Activated naive CD4-positive, alpha-beta T cell treated with anti-CD3 and anti-CD28 coated beads, Interleukin-2, amount 50 U/mL, for 16 hours (primary cell): ENCODE measurements at regions not wholly inside any gene's neighbourhood (a gene's known extent, or its start where the extent isn't known, plus 50 kb on each side); places are given as distances from the start of the nearest gene placed in this dataset.
"Not testable (repeated sequence)": the region's sequence is repeated elsewhere in the genome, so short reads cannot be mapped to it uniquely, and the experiment has no call there.

Experiments
- DNase-seq: peaks from one replicate; pipeline ENCODE4 v3.0.0-alpha.2; 2020

GRCh38 chr14:81971911-81972310 is 438.3 kb upstream of the SEL1L start:
- no peak for DNase-seq

- no peak for DNase-seq
Observed at GRCh38 chr14:81972601-81973000, 438.9 kb upstream of the SEL1L start.

DNA sequence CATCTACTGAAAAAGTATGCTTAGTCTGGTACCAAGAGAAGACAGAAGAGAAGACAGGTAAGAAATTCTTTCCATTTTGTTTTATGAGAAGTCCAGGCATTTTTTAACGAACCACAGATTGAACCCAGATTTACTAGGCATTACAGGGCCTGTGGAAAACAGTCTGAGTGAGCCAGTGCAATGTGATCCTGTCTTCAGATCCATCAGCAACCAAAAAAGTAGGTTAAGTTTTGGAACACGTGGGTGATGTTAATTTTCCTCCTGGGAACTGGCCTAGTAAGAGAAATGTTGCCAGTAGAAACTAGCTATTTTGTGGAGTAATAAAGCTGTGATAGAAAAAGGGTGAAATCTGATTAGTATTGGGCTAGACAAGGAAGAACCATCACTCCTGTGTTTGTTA is 440.9 kb upstream of the SEL1L start:
- DNase-seq = no peak

DNA sequence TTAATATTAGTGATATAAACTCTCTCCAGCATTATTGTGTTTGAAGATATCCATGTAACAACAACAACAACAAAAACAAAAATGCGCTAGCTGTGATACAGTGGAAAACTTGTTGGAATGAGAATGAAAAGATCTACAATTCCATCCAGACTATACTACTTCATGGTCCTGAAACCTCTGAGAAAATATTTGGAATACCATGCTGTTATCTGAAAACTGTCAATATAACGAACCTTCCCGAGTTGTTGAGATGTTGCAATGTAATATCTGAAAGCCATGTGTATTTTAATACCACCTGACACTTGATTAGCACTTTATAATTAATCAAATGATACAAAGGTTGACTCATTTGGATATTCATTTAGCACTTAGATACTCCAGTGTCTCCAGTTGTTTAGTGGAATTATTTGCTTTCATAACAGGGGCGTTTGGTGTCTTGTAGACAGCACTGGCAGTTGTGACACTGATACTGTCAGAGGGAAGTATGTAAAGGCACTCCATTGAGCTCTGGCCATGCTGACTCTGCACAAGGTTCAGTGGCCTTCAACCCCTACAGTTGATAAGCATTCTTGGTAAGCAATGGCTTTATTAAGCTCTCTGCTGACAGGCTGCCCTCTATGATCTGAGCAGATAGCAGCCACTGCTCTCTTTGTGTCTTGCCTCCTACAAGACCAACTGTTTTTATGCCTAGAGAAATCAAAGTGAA is 447.1 kb upstream of the SEL1L start:
- DNase-seq = no peak

- DNase-seq = no peak
Observed at GRCh38 chr14:81981307-81981675, 447.6 kb upstream of the SEL1L start.

DNA sequence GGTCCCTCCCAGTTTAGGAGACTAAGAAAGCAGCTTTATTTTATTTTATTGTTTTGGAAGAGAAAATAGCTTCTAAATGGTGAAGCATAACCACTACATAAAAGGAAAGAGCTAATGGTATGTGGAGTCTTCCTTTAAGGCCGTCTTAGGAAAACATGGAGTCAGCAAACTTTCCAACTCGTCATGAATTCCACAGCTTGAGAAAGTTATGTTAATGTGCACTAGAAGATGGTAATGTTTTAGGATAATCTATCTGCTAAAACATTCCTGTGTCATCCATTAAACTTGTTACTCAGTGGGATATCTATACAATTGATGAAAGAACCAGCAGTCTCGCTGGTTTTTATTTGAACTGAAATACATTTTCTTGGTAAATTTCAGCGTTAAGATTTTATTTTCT is 448.4 kb upstream of the SEL1L start:
- no peak for DNase-seq

GRCh38 chr14:81986005-81986404 is 452.4 kb upstream of the SEL1L start:
- DNase-seq = no peak

DNA sequence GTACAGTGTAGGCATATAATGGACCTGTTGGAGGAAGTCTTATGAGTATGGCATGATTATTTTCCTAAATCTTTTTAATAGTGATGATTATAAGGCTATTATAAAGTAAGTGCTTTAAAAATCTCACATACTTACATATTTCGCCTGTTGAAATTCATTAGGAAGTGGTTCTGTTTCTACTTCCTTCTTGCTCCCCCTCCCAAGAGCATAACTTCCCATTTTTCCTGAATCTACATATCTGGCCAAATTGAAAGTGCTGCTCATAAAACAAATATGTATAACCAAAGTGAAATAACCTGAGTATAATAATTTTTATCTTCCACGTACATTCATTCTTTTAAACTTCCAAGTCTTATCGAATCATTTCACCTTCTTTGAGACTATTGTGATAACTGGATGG is 455.6 kb upstream of the SEL1L start:
- DNase-seq = no peak

- no peak for DNase-seq
Observed at GRCh38 chr14:81990312-81990761, 456.7 kb upstream of the SEL1L start.

- DNase-seq = no peak
Observed at GRCh38 chr14:81991998-81992397, 458.3 kb upstream of the SEL1L start.

- DNase-seq = no peak
Observed at GRCh38 chr14:81993432-81993831, 459.8 kb upstream of the SEL1L start.

GRCh38 chr14:82003426-82003825 is 469.8 kb upstream of the SEL1L start:
- no peak for DNase-seq

DNA sequence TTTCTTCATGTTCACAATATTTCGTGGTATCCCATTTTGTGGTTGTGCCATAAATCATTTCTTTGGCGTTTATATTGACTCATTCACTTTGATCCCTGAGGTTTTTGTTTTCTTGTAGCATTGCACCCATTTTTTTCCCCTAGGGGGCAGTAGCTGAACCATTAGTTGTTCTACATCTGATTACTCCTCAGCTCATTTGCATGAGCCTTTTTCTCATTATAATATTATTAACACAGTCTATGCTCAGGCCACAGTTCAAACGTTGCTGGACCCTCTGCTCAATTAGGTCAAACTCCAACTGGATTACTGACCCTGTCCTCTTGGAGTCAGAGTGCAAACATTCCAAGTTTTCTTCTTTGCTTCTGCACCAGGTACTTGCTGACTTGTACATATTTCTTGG is 475.4 kb upstream of the SEL1L start:
- DNase-seq = no peak

- no peak for DNase-seq
Observed at GRCh38 chr14:82009993-82010392, 476.3 kb upstream of the SEL1L start.

GRCh38 chr14:82011460-82011859 is 477.8 kb upstream of the SEL1L start:
- no peak for DNase-seq

- DNase-seq = no peak
Observed at GRCh38 chr14:82029038-82029437, 495.4 kb upstream of the SEL1L start.

- no peak for DNase-seq
Observed at GRCh38 chr14:82035397-82035796, 501.7 kb upstream of the SEL1L start.

GRCh38 chr14:82038066-82038465 is 504.4 kb upstream of the SEL1L start:
- not testable (repeated sequence) for DNase-seq

GRCh38 chr14:82045339-82045738 is 511.7 kb upstream of the SEL1L start:
- DNase-seq = no peak

DNA sequence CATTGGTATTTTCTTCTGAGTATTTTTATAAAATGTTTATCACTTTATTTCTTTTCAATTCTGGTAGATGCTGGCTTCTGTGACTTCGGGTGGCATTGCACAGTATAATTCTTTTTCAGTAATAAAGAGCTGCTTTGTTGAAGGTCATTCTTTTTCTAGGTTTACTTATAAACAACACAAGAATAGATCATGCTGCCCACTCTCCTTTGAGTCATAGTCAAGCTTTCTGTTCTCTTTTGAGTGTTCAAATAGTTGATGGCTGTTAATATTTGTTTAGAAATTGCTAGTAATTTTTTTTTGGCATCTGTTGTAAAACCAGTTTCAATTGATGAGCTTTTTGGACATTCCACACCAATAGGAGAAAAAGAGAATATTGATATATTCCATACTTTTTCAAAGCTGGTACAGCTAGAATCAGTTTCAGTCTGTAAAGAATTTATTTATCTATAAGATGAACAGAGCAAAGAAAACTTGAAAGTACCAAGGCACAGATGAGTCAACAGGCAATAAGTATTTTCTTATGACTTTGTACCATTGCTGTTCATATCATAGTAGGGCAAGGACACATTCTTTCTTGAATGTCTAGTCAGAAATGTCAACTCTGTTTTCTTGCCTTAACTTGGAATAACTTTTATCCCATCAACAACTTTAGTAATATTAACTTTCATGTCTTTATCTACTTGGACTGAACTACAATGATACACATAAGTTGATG is 513.0 kb upstream of the SEL1L start:
- no peak for DNase-seq

GRCh38 chr14:82047777-82048470 is 514.3 kb upstream of the SEL1L start:
- DNase-seq = no peak

DNA sequence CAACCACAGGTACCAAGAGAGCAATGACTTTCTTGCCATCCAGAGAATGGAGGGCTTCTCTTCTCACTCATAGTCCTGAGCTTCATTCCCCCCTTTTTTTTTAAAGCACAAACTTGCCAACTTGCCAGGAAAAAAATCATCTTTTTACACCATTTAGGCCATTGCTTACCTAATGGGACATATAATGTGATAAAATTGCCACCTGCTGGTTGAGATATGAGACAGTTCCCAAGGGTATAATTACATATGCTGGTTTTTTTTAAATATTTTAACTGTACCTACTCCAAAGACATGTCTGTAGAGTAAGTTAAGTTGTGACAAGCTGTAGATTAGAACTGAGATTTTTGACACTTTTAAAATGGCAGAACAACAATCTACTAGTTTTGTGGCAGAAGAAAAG is 519.1 kb upstream of the SEL1L start:
- DNase-seq = no peak

DNA sequence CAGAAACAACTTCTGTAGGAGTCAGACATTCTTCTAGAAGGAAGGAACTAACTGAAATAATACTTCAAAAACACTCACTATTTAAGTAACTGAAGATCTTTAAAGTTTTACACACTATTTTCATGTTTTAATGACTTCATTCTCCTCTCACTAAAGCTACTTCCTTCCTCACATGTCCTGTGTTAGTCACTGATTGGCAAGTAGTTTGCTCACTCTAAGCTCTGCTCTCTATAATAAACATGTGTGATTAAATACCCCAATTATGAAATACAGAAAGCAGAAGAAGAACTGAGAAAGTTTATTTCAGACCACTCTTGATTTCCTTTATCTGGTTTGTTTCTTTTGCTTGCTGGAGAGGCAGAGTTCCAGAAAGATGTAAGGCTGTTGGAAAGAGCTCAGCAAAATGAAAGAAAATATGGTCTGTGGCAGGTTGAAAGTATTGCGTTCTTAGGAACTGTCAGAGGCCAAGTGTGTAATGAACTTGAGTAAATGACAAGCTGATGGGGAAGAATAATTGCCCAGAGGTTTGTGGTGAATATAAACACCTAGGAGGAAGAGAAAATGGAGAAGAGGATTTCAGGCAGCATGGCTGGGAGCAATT is 522.0 kb upstream of the SEL1L start:
- no peak for DNase-seq

GRCh38 chr14:82060219-82060618 is 526.6 kb upstream of the SEL1L start:
- DNase-seq = no peak
